B cell (primary cell): ENCODE measurements at regions not wholly inside any gene's neighbourhood (a gene's known extent, or its start where the extent isn't known, plus 50 kb on each side); places are given as distances from the start of the nearest gene placed in this dataset.

Experiments
- ATAC-seq: fragments of 200-7000 bp; cut with Tn5 transposase; one replicate; pipeline ENCODE4 v1.10.0; 2021; ENCODE audit warnings: low read depth, mild to moderate bottlenecking, moderate number of reproducible peaks, moderate library complexity
- CTCF ChIA-PET: fragments of 350-600 bp; sonication (Branson Sonifier 250); formaldehyde crosslinking; loops from one replicate; lab custom pipeline; 2021; ENCODE audit warnings: antibody characterized with exemption, inconsistent platforms; lab: Charles Lee
- POLR2A ChIA-PET: fragments of 350-600 bp; sonication (Branson Sonifier 250); formaldehyde crosslinking; loops from one replicate; lab custom pipeline; 2021; ENCODE audit warnings: antibody characterized with exemption; lab: Charles Lee
- DNase-seq: peaks from one replicate; pipeline ENCODE4 v3.0.0; 2013
- H2AFZ ChIP-seq: 2 replicates; pipeline ENCODE4 v1.6.1; 2012; ENCODE audit warnings: mild to moderate bottlenecking, low read depth, low read length; ENCODE audit not compliant: insufficient read depth, poor library complexity, severe bottlenecking
- H3K27ac ChIP-seq, 2 donors: 1 replicate in 1 of 2; 2 replicates in 1 of 2; pipeline ENCODE4 v1.5.1; 2012 to 2013; ENCODE audit warnings: low read length in 2 of 2, mild to moderate bottlenecking in 2 of 2, moderate library complexity in 1 of 2
- H3K27me3 ChIP-seq, 4 experiments: fragments of 200-600 bp in 1 of 4; sonication (generic) in 1 of 4; replicated peaks in 1 of 4; 1 replicate in 2 of 4; 2 replicates in 2 of 4; pipeline versions ENCODE4 v1.6.1 to v1.7.0; 2013 to 2016; ENCODE audit warnings: low read length in 3 of 4, mild to moderate bottlenecking in 2 of 4, mixed read lengths in 1 of 4, moderate library complexity in 1 of 4; ENCODE audit not compliant: insufficient read depth in 4 of 4, control insufficient read depth in 3 of 4; ENCODE audit errors: control extremely low read depth in 1 of 4
- H3K36me3 ChIP-seq, 2 experiments: replicated peaks in 1 of 2; 1 replicate in 1 of 2; 2 replicates in 1 of 2; pipeline versions ENCODE4 v1.6.1 to v1.7.1; 2013; ENCODE audit warnings: low read length in 1 of 2; ENCODE audit not compliant: insufficient read depth in 2 of 2, control insufficient read depth in 1 of 2; ENCODE audit errors: control extremely low read depth in 1 of 2, extremely low read depth in 1 of 2
- H3K4me1 ChIP-seq, 2 donors: fragments of 200-600 bp in 1 of 2; sonication (generic) in 1 of 2; 1 replicate in 1 of 2; 2 replicates in 1 of 2; pipeline versions ENCODE4 v1.5.1 to v1.6.1; 2013 to 2017; ENCODE audit warnings: low read length in 2 of 2; ENCODE audit not compliant: control insufficient read depth in 2 of 2, insufficient read depth in 2 of 2
- H3K4me2 ChIP-seq: replicated peaks from 2 replicates; pipeline ENCODE3; 2012; ENCODE audit warnings: mild to moderate bottlenecking, low read depth, low read length; ENCODE audit not compliant: poor library complexity, severe bottlenecking
- H3K4me3 ChIP-seq, 5 experiments: fragments of 200-600 bp in 1 of 5; sonication (generic) in 1 of 5; 1 replicate in 3 of 5; 2 replicates in 2 of 5; pipeline versions ENCODE4 v1.5.1 to v1.7.0; 2011 to 2016; ENCODE audit warnings: low read length in 4 of 5, mild to moderate bottlenecking in 4 of 5, low read depth in 2 of 5, control low read depth in 1 of 5, moderate library complexity in 1 of 5; ENCODE audit not compliant: insufficient read depth in 1 of 5; ENCODE audit errors: control extremely low read depth in 1 of 5, extremely low read depth in 1 of 5
- H3K79me2 ChIP-seq: fragments of 200-600 bp; sonication (generic); one replicate; pipeline ENCODE4 v1.6.0; 2016; ENCODE audit warnings: low read length; ENCODE audit not compliant: control insufficient read depth, insufficient read depth
- H3K9ac ChIP-seq: fragments of 200-600 bp; sonication (generic); 2 replicates; pipeline ENCODE4 v1.6.1; 2017; ENCODE audit warnings: mild to moderate bottlenecking, low read length, moderate library complexity
- H3K9me3 ChIP-seq, 3 donors: one replicate each; pipeline versions ENCODE4 v1.6.1 to v1.7.1; 2013; ENCODE audit warnings: low read length in 2 of 3; ENCODE audit not compliant: control insufficient read depth in 2 of 3, insufficient read depth in 1 of 3; ENCODE audit errors: control extremely low read depth in 1 of 3
- H4K20me1 ChIP-seq: 2 replicates; pipeline ENCODE4 v1.6.0; 2012; ENCODE audit warnings: mild to moderate bottlenecking, low read length; ENCODE audit not compliant: insufficient read depth, control insufficient read depth, poor library complexity, severe bottlenecking
- H3K27ac Mint-ChIP-seq: one replicate; pipeline ENCODE4 v1.8.0; 2021; ENCODE audit warnings: mixed read lengths
- H3K27me3 Mint-ChIP-seq: one replicate; pipeline ENCODE4 v1.8.0; 2021; ENCODE audit warnings: mixed read lengths
- H3K4me1 Mint-ChIP-seq: one replicate; pipeline ENCODE4 v1.8.0; 2021; ENCODE audit warnings: mixed read lengths
- H3K4me3 Mint-ChIP-seq: one replicate; pipeline ENCODE4 v1.8.0; 2021; ENCODE audit warnings: mixed read lengths
- H3K9me3 Mint-ChIP-seq: one replicate; pipeline ENCODE4 v1.8.0; 2022; ENCODE audit warnings: mixed read lengths; ENCODE audit not compliant: insufficient read depth
- CTCF ChIP-seq: fragments of 200-600 bp; IDR thresholded peaks from one replicate; pipeline ENCODE4 v1.8.0; 2022; ENCODE audit warnings: antibody characterized with exemption, mild to moderate bottlenecking
- EZH2 ChIP-seq: IDR thresholded peaks from 2 replicates; pipeline ENCODE4 v1.6.1; 2012; ENCODE audit warnings: borderline replicate concordance, low read depth, mild to moderate bottlenecking, moderate library complexity, low read length; ENCODE audit not compliant: insufficient read depth, poor library complexity, severe bottlenecking
- WGBS: methylation state at CpG from one replicate; pipeline ENCODE4 v1.1.5; 2013; ENCODE audit warnings: missing lambda C conversion rate; ENCODE audit not compliant: insufficient coverage; 5-methylcytosine and 5-hydroxymethylcytosine counted together
- intact Hi-C: fragments of 100-400 bp; cut with micrococcal nuclease; formaldehyde crosslinking; loops from one replicate; pipeline ENCODE4 v1.10.0; 2022

- H3K27ac ChIP-seq = no peak overlapping the region
- no peaks in the 10 kb centered on the region for H3K36me3 ChIP-seq
- H3K79me2 ChIP-seq = no peaks in the 10 kb centered on the region
- intact Hi-C loops = no loop called here
- no peaks in the 10 kb centered on the region for H3K27me3 Mint-ChIP-seq
- no peak for TF ChIP-seq CTCF
- no peak for TF ChIP-seq EZH2
- no peak overlapping the region for H3K4me2 ChIP-seq
- peaks cover 8% of the 10 kb centered on the region for H3K9me3 Mint-ChIP-seq
- CTCF ChIA-PET = no interaction called here
- POLR2A ChIA-PET = no interaction called here
- no peak overlapping the region for H3K27ac Mint-ChIP-seq
- H3K4me1 Mint-ChIP-seq = no peaks in the 10 kb centered on the region
- H3K4me1 ChIP-seq = no peaks in the 10 kb centered on the region
- DNase-seq = no peak
- ATAC-seq = no peak
- H3K27me3 ChIP-seq = no peaks in the 10 kb centered on the region
- no peaks in the 10 kb centered on the region for H4K20me1 ChIP-seq
- H3K4me3 ChIP-seq = no peak overlapping the region
- no peak overlapping the region for H2AFZ ChIP-seq
- no peaks in the 10 kb centered on the region for H3K9me3 ChIP-seq
- no CpG with 5 or more reads among the region's 3 CpGs for WGBS
- H3K9ac ChIP-seq = no peak overlapping the region
- H3K4me3 Mint-ChIP-seq = no peak overlapping the region
Measured at GRCh38 chr4:181863856-181864255, 379.3 kb upstream of the TENM3 start.

GRCh38 chr4:181870326-181870725 lies 372.9 kb upstream of the TENM3 start:
- Histone ChIP-seq H3K36me3 (no peaks in the 10 kb centered on the region), H3K27me3 (no peaks in the 10 kb centered on the region), H3K9me3 (no peaks in the 10 kb centered on the region), H2AFZ (no peak overlapping the region), H3K4me2 (no peak overlapping the region), H3K4me1 (no peaks in the 10 kb centered on the region), H3K4me3 (no peak overlapping the region), H3K79me2 (no peaks in the 10 kb centered on the region), H3K27ac (no peak overlapping the region), H4K20me1 (no peaks in the 10 kb centered on the region), H3K9ac (no peak overlapping the region)
- ChIA-PET CTCF (no interaction called here), POLR2A (no interaction called here)
- no CpG with 5 or more reads among the region's 1 CpG for WGBS
- intact Hi-C loops = no loop called here
- DNase-seq (no peak), ATAC-seq (no peak)
- no peaks in the 10 kb centered on the region for H3K4me1 Mint-ChIP-seq
- H3K9me3 Mint-ChIP-seq = peaks cover 8% of the 10 kb centered on the region
- TF ChIP-seq EZH2 = no peak
- TF ChIP-seq CTCF = no peak
- H3K4me3 Mint-ChIP-seq = no peak overlapping the region
- H3K27ac Mint-ChIP-seq = no peak overlapping the region
- no peaks in the 10 kb centered on the region for H3K27me3 Mint-ChIP-seq
